Ishikawa (cell line): ENCODE measurements at regions not wholly inside any gene's neighbourhood (a gene's known extent, or its start where the extent isn't known, plus 50 kb on each side); places are given as distances from the start of the nearest gene placed in this dataset.
A peak's percentile ranks its signal among the peaks of the same experiment; 100 is the strongest.

Experiments
- CEBPB ChIP-seq: IDR thresholded peaks from 2 replicates; pipeline ENCODE4 v1.6.1; 2012
- CREB1 ChIP-seq: IDR thresholded peaks from 2 replicates; pipeline ENCODE4 v1.6.1; 2012; ENCODE audit warnings: low read depth
- EGR1 ChIP-seq: IDR thresholded peaks from 2 replicates; pipeline ENCODE4 v1.6.1; 2012
- EP300 ChIP-seq: IDR thresholded peaks from 2 replicates; pipeline ENCODE4 v1.6.1; 2012; ENCODE audit warnings: borderline replicate concordance
- FOXM1 ChIP-seq: IDR thresholded peaks from 2 replicates; pipeline ENCODE4 v1.6.1; 2012; ENCODE audit warnings: low read depth, borderline replicate concordance
- MAX ChIP-seq: IDR thresholded peaks from 2 replicates; pipeline ENCODE4 v1.6.1; 2012
- NFIC ChIP-seq: IDR thresholded peaks from 2 replicates; pipeline ENCODE4 v1.6.1; 2012
- RAD21 ChIP-seq: IDR thresholded peaks from 2 replicates; pipeline ENCODE4 v1.6.1; 2012; ENCODE audit warnings: low read depth
- REST ChIP-seq: IDR thresholded peaks from 2 replicates; pipeline ENCODE4 v1.6.1; 2012; ENCODE audit warnings: low read depth, mild to moderate bottlenecking
- TAF1 ChIP-seq: IDR thresholded peaks from 2 replicates; pipeline ENCODE4 v1.6.1; 2012; ENCODE audit warnings: low read depth, mild to moderate bottlenecking
- TCF12 ChIP-seq: IDR thresholded peaks from 2 replicates; pipeline ENCODE4 v1.6.1; 2012; ENCODE audit warnings: low read depth
- TEAD4 ChIP-seq: IDR thresholded peaks from 2 replicates; pipeline ENCODE4 v1.6.1; 2012
- USF1 ChIP-seq: IDR thresholded peaks from 2 replicates; pipeline ENCODE4 v1.6.1; 2012
- YY1 ChIP-seq: IDR thresholded peaks from 2 replicates; pipeline ENCODE4 v1.6.1; 2012; ENCODE audit warnings: low read depth
- ZBTB7A ChIP-seq: IDR thresholded peaks from 2 replicates; pipeline ENCODE4 v1.6.1; 2012; ENCODE audit warnings: low read depth

GRCh38 chr9:80175286-80176150, 603.8 kb downstream of the TLE4 start:
- TF ChIP-seq CREB1 (no peak), FOXM1 (no peak), RAD21 (peak; percentile 33), EP300 (no peak), REST (no peak)

GRCh38 chr9:80163889-80164288, 592.1 kb downstream of the TLE4 start:
- TF ChIP-seq USF1: no peak
- no peak for TF ChIP-seq YY1
- TF ChIP-seq NFIC: no peak
- TF ChIP-seq EGR1: no peak
- TF ChIP-seq RAD21: no peak
- TF ChIP-seq REST: no peak
- TF ChIP-seq TEAD4: no peak
- TF ChIP-seq EP300: no peak

GRCh38 chr9:80158554-80159170, 586.9 kb downstream of the TLE4 start:
- TF ChIP-seq FOXM1: no peak
- TF ChIP-seq TAF1: no peak

GRCh38 chr9:80158131-80158530, 586.4 kb downstream of the TLE4 start:
- TF ChIP-seq RAD21 (no peak), NFIC (no peak), EP300 (no peak), EGR1 (no peak), CREB1 (no peak), TCF12 (no peak), CEBPB (no peak), ZBTB7A (no peak), TEAD4 (no peak), REST (no peak), FOXM1 (no peak), YY1 (no peak)

- no peak for TF ChIP-seq CREB1
- no peak for TF ChIP-seq EP300
- TF ChIP-seq RAD21: no peak
- TF ChIP-seq TAF1: no peak
- no peak for TF ChIP-seq MAX
- TF ChIP-seq CEBPB: no peak
- no peak for TF ChIP-seq USF1
- no peak for TF ChIP-seq ZBTB7A
- no peak for TF ChIP-seq YY1
- no peak for TF ChIP-seq EGR1
- TF ChIP-seq NFIC: no peak
- TF ChIP-seq FOXM1: no peak
- TF ChIP-seq TEAD4: no peak
- no peak for TF ChIP-seq REST
- TF ChIP-seq TCF12: no peak
These were observed 585.8 kb downstream of the TLE4 start for GRCh38 chr9:80157561-80157983.
